HG02763 (cell line): ENCODE measurements at regions not wholly inside any gene's neighbourhood (a gene's known extent, or its start where the extent isn't known, plus 50 kb on each side); places are given as distances from the start of the nearest gene placed in this dataset.
A peak's percentile ranks its signal among the peaks of the same experiment; 100 is the strongest.

Experiments used
- ATAC-seq: cut with Tn5 transposase; IDR thresholded peaks from one replicate; pipeline ENCODE4 v1.9.1; 2021; ENCODE audit warnings: mild to moderate bottlenecking, moderate library complexity; ENCODE audit not compliant: unreplicated experiment

DNA sequence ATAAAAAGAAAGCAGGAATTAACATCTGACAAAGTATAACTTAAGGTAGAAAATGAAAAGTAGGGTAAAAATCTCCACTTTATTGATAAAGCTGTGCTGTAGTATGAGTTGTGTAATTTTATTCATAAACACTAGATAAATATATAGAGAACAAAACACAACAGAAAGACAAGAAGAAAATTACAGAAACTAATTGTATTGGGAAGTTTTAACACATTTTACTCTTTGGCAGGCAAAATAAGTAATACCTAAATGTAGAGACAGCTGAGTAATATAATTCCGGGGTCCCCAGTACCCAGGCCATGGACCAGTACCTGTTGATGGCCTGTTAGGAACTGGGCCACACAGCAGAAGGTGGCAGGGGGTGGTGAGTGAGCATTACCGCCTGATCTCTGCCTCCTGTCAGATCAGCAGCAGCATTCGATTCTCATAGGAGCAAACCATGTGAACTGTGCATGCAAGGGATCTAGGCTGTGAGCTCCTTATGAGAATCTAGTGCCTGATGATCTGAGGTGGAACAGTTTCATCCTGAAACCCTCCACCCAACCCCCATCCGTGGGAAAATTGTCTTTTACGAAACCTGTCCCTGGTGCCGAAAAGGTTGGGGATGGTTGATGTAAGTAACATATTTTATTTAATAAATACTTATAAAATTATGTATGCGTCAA, 84.4 kb upstream of the ETV6 start:
- ATAC-seq, result no peak

DNA sequence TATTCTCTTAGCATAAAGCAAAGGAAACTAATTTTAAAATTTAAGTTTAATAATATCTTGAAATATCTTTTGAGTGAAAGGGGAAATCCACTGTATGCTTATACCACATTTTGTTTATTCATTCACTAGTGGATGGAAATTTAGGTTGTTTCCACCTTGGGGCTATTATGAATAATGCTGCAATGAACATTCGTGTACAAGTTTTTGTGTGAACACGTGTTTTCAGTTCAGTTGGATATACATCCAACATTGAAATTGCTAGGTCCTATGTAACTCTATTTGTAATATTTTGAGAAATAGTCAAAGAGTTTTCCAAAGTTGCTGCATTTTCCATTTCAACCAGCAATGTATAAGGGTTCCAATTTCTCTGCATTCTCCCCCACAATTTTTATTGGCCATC, 83.7 kb upstream of the ETV6 start:
- no peak for ATAC-seq

- peak; percentile 8 for ATAC-seq
Measured at GRCh38 chr12:11568155-11568761, 81.2 kb upstream of the ETV6 start.

DNA sequence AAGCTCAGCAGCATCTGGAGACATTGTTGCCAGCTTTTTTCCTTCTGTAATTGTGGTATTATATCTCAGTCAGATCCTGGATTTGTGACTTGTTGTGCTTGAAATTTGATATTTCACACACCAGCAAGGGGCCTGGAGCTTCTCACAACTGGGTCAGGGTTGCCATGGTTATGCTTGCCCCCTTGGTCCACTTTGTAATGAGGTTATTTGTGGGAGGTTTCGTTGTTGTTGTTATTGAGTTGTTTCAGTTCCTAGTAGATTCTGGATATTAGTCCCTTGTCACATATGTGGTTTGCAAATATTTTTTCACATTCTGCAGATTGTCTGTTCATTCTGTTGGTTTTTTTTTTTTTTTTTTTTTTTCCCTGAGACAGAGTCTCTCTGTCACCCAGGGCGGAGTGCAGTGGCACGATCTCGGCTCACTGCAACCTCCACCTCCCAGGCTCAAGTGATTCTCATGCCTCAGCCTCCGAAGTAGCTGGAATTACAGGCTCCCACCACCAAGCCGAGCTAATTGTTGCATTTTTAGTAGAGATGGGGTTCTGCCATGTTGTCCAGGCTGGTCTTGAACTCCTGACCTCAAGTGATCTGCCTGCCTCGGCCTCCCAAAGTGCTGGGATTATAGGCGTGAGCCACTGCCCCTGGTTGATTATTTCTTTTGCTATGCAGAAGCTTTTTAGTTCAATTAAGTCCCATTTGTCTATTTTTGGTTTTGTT, 80.6 kb upstream of the ETV6 start:
- ATAC-seq, result peak; percentile 94

- ATAC-seq, result no peak
Measured at GRCh38 chr12:11569716-11570115, 79.8 kb upstream of the ETV6 start.

DNA sequence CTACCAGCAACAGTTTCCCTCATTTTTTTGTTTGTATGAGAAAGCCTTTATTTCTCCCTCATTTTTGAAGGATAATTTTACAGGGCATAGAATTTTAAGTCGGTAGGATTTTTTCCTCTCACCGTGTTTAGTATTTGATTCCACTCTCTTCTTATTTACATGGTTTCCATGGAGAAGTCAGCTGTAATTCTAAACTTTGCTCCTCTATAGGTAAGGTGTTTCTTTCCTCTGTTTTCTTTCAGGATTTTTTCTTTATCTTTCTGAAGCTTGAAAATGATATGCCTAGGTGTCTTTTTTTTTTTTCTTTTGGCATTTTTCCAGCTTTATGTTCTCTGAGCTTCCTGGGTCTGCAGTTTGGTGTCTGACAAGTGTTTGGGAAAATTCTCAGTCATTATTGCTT, 75.6 kb upstream of the ETV6 start:
- no peak for ATAC-seq

DNA sequence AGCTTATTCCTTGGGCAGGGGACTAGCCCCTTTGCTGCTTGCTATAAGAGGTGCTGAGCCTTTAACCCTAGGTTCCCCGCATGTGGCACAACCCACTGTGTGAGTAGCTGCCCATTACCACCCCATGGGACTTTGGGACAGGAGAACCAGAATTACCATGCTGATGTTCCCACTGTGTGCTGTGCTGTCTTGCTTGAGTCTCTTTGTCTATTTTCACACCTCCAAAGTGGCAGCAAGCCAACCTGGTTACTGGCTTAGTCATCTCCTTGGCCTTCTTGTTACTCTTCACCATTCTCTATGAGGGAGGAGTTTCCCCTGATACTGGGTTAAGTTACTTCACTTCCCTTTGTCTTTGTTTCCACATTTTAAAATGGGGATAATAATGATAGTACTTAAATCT, 73.4 kb upstream of the ETV6 start:
- ATAC-seq, result no peak

- no peak for ATAC-seq
Measured at GRCh38 chr12:11577658-11578260, 71.7 kb upstream of the ETV6 start.

GRCh38 chr12:11578461-11578993, 70.9 kb upstream of the ETV6 start:
- ATAC-seq, result peak; percentile 52

- no peak for ATAC-seq
Measured at GRCh38 chr12:11580125-11580751, 69.2 kb upstream of the ETV6 start.

DNA sequence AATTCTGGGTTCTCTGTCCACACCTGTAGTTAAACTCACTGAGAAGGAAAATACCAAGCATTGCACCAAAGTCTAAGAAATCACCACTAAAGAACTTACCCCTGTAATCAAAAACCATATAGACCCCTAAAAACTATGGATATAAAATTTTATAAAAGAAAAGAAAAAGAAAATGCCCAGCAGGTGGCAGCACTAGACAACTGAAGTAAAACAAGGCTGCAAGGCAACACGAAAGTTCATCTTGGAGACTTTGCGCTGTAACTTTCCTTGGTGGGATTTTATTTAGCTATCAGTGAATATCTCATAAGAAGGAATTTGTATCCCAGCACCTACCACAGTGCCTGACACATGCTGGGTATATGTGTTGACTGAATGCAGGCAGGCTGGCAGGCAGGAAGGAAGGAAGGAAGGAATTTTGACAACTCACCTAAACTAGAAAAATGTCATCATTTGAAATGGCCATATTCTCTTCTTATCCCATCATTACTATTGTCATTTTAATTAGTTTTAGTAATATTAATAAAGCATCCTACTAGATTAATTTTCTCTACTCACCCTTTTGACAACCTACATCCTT, 68.2 kb upstream of the ETV6 start:
- no peak for ATAC-seq

DNA sequence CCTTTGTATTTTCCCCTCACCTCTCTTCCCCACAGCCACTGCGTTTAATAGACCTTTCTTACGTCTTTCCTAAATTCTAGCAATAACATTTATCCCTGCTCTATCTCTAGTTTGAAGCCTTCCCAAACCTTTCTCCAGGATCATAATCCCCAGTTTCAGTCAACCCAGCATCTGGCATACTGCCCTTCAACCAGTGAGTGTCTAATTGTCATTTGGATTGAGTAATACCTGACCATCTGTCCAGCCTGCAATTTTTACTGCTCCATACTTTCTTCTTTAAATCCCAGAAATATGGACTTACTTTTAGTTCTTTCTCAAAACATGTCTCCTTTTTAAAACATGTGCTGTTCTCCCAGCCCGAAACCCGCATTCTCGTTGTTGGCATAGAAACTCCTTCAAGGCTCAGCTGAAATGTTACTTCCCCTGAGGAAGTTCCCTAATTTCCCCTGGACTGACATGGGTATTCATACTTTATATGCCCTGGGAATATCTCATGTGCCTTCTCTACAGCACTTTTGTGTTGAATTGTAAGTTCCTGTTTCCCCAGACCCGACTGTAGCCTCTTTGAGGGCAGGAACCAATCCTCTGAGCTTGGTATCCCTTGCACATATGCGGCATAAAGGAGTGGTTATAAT, 65.1 kb upstream of the ETV6 start:
- ATAC-seq, result no peak

DNA sequence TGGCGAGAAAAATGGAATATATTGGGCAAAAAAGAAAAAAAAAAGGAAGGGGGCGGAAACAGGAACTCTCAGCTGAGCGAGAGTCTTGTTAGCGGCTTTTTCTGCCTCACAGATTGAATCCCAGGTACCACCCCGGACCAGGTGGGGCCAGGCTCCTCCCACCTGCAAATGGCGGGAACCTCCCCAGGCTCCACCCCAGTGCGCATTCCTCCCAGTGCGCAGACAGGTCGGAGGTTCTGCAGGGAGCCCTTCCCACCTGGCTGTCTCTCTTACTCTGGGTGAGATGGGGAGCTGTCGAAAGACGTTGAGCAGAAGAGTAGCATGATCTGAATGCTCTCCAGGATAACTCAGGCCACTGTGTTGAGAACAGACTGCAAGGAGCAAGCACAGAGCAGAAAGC, 57.0 kb upstream of the ETV6 start:
- ATAC-seq, result no peak

DNA sequence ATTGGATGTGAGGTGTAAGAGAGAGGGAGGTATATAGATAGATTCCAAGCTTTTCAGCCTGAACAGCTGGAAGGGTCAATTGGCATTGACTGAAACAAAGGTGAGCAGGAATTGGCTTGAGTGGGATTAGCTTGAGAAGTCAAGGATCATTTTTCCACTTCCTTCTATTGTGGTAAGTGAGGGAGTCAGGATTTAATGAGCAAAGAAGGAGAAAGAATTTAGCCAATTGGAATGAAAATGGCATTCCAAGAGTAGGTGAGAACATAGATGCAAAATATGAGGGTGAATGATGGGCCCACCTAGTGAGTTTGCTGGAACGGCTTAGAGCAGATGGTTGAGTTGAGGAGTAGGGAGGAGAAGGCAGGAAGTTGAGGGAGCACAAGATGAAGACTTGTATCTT, 56.5 kb upstream of the ETV6 start:
- ATAC-seq, result no peak

DNA sequence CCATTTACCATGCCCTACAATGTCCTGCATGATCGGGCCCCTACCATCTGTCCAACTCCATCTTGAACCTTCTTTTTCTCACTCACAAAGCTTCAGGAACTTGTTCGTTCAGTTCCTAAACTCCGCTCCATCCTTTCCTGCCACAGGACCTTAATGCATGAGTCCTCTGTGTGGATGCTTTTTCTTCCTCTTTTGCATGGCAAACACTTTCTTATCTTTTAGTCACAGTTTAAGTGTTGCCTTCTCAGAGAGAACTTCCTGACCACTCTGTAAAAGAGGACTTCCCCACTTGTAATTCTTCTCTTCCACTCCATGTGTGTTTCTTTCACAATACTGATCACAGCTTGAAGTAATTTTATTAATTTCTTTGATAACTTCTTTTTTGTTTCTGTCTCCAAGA, 54.4 kb upstream of the ETV6 start:
- no peak for ATAC-seq

DNA sequence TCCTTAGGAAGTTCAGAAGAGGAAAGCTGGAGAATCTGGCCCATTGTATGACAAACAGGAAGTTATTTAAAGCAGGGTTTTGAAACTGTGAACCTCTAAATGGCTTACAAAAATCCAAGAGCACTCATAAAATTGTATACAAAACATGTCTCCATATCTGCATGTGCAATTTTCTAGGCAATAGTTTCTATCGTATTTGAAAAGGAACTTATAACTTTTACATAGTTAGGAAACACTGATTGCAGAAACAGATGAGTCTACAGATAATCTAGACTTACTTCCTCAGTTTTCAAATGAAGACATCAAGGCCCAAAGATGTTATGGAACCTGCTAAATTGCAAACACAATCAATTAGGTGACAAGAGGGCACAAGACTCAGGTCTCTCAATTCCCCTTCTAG, 53.3 kb upstream of the ETV6 start:
- ATAC-seq, result no peak

- ATAC-seq, result no peak
Measured at GRCh38 chr12:11598900-11599299, 50.6 kb upstream of the ETV6 start.
